Smooth muscle cell of the brain vasculature (primary cell): ENCODE measurements at regions not wholly inside any gene's neighbourhood (a gene's known extent, or its start where the extent isn't known, plus 50 kb on each side); places are given as distances from the start of the nearest gene placed in this dataset.
"Not testable (repeated sequence)": the region's sequence is repeated elsewhere in the genome, so short reads cannot be mapped to it uniquely, and the experiment has no call there.

Experiments
- DNase-seq: peaks from one replicate; pipeline ENCODE4 v3.0.0-alpha.2; 2012; ENCODE audit warnings: low read depth, low spot score

DNA sequence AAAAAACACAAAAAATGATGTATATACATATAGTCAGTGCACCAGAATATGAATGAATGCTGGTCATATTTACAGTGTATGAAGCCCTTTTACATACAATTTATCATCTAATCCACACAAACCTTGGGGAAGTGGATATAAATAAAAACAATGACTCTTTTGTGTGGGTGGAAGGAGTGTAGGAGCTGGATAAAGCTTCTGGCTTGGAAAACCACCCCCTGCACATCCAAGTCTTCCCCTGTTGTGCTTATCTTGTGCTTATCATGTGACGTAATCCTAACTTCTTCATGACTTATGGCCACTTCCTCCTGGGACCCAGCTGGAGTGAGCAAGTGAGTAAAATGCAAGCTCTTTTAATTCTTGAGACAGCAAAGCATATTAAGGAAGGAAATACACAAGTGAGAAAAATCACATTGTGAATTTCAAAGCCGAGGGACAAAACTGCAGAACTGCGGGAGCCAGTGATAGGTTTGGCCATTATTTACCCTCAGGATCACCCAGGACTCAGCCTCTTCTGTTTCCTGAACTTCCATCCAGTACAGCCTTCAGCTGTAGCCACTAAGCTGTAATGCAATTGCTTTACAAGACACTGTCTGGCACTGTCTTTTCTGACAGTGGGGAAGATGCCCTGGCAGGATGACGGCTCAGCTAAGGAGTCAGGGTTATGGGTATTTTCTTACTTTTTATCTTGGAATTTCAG is 104.0 kb upstream of the PPM1J start:
- no peak for DNase-seq

DNA sequence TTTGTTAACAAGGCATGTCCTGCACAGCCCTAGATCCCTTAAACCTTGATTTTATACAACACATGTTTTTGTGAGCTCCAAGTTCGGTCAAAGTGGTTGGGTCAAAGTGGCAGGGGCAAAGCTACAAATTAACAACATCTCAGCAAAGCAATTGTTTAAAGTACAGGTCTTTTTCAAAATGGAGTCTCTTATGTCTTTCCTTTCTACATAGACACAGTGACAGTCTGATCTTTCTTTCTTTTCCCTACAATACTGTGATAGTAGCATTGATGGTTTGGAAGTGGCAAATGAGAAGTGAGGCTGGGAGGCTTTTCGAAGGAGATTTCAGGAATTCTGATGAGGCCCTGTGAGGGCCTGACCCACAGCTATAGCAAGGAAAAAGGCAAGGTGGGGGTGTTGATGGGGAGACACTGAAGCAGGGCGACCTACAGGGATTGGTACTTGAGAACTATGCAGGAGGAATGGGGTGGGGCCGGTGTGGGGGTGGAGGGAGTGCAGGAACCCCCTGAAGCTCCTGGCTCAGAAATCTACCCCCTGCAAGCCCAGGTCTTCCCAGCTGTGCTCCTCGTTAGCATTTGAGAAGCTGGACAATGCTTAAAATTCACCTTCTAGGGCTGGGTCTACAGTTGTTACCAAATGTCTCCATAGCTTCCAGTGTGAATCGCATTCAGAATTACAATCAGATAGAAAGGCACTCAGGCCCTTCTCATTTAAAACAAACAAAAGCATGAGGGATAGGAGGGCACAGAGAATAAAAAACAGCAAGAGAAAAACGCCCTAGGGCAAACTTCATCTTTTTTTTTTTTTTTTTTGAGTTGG is 102.6 kb upstream of the PPM1J start:
- DNase-seq, result no peak

DNA sequence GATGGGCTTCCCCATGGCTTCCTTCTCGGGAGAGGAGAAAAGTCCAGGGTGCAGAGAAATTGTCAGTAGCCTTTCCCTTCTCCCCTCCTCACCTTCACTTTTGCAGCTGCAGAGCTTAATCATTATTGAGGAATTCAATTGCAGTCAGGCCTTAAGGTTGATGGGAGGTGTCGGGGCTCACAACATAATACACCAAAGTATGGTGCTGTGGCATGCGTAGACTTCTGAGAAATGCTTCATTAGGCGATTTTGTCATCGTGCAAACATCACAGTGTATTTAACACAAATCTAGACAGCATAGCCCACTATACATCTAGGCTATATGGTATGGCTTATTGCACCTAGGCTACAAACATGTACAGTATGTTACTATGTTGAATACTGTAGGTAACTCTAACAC is 100.2 kb upstream of the PPM1J start:
- no peak for DNase-seq

DNA sequence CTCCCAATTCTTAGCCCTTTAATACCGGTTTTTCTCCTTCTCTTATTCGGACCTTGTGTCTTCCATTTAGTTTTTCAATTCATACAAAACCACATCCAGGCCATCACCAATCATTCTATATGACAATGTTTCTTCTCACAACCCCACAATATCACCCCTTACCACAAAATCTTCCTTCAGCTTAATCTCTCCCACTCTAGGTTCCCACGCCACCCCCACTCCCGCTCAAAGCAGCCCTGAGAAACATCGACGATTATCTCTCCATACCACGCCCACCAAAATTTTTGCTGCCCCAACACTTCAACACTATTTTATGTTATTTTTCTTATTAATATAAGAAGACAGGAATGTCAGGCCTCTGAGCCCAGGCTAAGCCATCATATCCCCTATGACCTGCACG is 99.5 kb upstream of the PPM1J start:
- not testable (repeated sequence) for DNase-seq

DNA sequence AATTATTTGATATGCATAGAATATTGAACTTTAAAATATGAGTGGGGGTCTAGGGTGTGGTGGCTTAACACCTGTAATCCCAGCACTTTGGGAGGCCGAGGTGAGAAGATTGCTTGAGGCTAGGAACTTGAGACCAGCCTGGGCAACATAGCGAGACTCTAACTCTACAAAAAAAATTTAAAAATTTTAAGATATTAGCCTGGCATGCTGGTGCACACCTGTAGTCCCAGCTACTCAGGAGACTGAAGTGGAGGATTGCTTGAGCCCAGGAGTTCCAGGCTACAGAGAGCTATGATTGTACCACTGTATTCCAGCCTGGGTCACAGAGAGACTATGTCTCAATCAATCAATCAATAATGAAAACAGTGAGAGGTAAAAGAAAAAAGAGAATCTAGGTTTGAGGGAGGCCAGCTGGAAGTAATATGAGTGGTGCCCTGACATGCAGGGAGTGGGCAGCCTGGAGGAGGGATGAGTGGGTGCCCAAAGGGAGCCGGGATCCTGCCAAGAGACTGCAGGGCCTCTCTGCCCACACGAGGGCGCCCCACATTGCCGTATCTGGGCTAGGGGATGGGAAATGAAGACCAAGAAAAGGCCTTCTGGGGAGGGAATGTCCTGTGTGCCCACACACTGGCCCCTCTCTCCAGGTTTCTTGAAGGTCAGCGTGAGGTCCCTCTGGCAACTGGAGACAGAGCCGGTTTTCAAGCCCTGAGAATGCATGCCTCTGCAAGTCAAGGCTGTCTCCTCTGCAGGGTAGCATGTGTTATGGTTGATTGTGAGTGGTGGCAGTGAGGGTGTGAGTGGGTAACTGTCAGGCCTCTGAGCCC is 93.9 kb upstream of the PPM1J start:
- DNase-seq, result peak; percentile 31

DNA sequence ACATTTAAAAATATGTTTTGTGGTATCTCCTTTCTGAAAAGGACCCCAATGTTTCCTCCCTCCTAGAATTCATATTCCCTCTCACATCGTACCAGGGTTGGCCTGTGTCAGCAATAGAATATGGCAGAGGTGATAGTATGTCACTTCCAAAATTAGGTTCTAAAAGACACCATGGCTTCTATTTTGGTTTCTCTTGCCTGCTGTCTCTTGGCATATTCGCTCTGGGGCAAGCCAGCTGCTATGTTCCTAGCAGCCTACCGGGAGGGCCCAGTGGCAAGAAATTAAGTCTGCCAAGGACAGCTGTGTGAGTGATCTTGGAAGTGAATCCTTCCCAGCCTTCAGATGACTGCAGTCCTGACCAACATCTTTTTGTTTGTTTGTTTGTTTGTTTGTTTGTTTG is 92.9 kb upstream of the PPM1J start:
- no peak for DNase-seq

DNA sequence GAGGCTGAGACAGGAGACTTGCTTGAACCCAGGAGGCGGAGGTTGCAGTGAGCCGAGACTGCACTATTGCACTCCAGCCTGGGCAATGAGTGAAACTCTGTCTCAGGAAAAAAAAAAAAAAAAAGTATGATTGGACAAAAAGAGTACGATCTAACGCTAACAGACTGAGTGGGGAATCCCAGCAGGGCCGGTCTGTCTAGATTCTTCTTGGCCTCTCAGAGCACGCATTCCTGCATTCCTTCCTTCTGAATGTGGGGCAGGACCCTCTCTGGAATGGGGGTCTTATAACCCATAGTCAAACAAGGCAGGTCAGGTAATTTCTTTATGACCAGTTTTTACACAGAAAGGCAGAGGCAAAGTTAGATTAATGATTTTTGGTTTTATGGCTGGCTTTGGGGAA is 92.0 kb upstream of the PPM1J start:
- no peak for DNase-seq

DNA sequence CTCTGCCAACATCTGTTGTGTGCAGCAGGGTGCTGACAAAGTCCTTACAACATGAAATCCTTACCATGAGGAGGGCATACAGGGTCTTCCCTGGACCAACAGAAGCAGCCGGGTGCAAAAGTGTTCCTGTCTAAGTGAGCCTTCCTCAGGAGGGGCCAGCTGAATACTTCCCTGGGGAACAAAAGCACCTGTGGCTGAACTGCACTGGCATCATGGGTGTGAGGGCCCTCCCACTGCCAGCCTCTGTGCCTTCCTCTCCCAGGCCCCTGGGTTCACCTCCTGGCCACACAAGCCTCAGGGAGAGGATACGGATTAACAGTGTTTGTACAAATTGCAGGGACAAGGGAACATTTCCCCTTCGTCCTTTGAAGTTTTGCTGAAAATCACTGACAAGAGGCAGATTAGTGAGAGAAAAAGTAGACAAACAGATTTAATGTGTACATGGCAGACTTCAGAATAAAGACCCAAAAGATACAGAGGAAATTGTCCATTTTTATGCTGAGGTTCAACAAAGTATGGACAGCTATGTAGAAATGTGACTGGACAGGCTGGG is 91.0 kb upstream of the PPM1J start:
- no peak for DNase-seq

DNA sequence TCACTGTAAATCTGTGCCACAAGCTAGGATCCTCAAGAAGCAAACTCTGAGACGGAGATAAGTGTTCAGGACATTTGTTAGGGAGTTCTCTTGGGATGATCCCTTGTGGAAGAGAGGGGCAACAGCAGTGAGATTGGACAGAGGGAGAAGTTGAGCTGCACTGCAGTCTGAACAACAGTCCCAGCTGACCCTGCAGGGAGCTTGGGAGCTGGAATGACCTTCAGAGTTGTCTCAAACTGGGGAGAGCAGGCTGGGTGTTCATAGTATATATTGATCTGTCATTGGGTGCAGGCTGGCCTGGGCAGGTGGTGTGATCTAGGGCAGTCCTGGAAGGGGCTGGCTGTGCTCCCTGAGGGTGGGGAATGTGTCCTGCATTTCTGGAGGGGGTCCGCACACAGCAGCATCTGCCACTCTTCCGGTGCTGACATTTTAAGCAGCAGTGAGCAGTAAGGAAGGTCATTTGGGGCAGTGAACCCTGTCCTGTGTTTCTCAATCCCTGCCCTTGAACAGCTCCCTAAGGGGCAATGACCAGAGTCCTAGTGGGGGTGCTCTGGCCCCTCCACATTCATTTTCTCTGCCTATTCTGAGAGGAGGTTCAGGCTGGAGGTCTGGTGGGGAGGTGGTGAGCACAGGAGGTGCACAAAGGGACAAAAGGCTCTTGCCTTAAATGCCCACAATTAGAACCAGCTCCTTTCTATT is 90.2 kb upstream of the PPM1J start:
- no peak for DNase-seq

DNA sequence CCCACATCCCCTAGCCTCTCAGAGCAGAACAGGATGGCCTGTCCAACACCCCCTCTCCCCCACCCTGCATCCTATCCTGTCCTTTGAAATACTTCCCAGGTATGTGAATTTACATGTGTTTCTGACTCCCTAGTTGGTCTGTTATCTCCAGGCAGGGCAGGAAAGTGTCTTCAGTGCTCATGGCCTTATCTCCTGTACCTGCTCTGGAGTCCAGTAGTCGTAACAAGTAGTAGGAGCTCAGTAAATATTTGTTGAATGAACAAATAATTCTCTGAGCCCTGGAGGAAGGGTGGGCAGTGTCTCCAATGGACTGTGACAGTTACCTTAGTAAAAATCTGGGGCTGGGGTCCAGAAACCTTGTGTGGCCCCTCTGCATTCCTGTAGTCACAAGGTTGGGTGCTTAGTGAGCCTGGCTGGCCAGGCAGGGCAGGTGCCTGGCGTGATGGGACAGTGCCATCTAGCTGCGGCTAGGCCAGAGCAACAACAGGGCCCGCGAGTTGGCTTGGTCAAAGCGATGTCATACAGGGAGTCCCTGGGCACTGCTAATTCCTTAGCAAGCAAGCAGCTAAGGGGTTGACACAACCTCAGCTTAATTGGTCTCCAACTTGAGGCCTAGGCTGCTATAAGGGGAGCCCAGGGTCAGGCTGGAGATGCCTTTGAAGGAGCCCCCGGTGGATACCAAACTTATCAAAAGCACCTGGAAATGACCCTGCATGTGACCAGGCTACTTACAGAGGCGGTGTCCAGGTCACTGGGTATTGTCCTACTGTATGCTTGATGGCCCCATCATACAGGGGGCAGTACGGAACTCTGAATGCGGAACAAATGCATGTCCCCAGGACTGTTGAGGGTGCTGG is 89.0 kb upstream of the PPM1J start:
- peak; percentile 40 for DNase-seq

DNA sequence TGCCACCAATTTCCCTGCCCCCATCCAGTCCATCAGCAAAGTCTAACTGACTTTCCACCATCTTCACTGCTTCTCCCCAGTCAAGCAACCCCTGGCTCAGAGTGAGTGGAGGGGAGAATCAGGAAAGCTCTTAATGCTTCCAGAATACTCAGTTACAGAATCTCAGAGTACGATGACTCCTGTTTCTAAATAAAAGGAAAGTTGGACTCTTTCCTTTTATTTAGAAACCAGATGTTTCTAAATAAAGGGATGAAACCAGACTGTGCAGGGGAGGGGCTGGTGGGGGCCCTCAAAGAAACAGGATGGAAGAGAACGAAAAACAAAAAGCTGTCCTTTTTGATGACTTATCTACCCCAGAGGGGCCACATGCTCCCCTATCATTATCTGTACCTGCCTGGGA is 85.2 kb upstream of the PPM1J start:
- DNase-seq, result no peak

DNA sequence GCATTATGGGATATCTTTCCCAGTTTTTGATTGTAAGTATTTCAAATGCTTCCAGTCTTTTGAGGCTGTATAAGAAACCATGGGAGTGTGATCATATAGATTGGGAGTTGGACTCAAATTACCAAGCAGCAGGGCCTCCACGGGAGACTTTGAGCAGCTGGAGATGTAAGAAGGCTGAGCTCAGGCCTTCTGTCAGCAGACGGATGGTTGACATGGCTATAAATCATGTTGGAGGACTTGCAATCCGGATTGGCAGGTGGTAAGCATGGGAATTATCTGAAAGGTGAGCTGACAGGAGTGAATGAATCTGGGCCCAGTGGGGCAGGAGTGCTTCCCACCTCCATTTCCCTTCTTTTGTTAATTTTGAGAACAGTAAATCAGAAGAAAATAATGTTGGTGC is 83.2 kb upstream of the PPM1J start:
- DNase-seq, result no peak

DNA sequence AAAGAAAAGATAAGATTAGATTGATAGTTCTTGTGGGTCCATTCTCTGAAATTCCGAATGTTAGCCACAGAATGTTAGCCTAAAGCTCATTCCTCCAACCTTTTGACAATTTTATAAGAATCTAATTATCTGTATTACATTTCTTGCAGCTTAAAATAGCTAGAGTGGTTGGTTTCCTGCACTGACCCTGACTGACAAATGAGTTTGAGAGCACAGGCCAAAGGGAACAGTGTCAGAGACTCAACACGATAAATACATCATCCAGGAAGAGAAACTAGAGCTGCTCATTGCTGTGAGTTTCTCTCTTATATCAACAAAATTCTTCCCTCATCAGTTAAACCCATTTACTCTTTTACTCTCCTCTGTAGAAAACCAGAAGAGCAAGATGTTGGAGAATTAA is 82.1 kb upstream of the PPM1J start:
- no peak for DNase-seq

DNA sequence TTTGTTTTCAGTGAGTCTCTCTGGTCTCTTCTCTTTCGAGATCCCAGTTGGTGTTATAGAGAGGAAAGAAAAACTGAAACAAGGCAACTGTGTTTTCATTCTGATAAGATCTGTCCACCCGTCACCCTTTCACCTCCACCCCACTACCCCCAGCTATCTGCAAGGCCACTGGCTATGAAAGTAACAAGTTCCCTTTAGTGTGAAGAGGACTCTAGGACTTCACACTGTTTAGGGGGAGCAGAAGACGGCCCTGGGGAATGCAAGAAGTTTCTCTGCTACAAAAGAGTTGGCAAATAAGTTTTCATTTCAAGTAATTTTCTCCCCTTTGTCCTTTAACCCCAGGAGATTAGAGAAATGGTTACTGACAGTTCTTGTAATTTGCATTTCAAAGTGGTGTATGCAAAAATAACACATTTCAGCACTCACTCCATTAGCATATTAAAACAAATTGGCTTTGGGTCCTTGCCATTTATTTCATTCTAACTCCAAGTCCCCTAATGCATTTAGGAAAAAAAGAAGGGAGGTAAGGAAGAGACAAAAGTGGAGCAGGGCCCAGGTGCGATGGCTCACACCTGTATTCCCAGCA is 79.6 kb upstream of the PPM1J start:
- no peak for DNase-seq

DNA sequence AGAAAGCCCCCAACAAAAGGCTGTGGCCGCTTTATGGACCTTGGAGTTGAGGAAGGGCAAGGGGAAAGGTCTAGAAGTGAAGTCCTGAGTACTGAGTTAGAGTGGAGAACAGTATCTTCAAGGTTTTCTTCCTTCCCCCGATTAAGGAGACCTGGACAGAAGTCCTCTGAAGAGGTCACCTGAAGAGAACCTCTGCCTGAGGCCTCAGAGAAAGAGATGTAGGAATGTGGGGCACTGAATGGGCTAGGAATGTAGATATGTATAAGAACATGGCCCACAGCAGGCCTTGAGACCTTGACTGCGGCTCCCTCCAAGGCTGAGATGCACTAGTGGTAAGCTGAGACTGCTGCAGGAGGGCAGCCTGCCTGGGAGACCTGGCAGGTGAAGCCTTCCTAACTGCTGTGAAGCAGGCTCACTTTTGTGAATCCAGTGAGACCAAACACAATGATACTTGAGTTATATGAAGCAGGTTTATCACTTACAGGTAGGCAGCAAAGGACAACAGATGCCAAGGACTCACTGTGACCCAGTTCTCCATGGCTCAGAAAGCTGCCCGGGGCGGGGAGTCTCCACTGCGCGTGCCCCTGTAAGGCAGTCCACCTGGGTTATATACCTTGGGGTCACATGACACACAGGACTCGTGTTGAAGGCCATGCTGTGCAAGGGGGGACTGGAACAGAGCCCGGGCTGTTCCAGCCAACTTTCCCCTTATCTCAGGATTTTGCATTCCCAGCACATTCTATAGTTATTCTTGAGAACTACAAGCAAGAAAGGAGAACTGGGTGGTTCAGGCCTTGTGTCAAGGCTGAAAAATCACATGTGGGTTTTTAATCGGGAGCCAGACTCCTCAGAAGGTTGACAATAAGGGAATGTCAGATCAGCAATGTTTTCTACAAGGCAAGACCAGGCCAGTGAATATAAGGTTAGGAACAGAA is 78.8 kb upstream of the PPM1J start:
- no peak for DNase-seq

DNA sequence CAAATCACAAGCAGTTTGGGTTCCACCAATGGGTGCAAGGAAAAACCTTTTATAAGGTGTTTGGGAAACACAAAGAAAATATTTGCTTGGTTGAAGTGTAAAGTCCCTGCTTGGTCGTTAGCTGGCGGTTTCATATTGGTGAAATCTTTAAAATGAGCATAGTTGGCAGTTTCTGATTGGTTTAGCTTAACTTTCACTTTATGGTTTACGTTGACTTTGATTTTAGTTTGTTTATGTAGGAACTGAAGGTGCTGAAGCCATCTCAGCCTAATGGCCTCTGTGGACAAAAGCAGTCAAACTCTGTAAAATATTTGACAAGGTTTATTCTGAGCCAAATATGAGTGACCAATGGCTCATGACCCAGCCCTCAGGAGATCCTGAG is 76.6 kb upstream of the PPM1J start:
- DNase-seq, result no peak

DNA sequence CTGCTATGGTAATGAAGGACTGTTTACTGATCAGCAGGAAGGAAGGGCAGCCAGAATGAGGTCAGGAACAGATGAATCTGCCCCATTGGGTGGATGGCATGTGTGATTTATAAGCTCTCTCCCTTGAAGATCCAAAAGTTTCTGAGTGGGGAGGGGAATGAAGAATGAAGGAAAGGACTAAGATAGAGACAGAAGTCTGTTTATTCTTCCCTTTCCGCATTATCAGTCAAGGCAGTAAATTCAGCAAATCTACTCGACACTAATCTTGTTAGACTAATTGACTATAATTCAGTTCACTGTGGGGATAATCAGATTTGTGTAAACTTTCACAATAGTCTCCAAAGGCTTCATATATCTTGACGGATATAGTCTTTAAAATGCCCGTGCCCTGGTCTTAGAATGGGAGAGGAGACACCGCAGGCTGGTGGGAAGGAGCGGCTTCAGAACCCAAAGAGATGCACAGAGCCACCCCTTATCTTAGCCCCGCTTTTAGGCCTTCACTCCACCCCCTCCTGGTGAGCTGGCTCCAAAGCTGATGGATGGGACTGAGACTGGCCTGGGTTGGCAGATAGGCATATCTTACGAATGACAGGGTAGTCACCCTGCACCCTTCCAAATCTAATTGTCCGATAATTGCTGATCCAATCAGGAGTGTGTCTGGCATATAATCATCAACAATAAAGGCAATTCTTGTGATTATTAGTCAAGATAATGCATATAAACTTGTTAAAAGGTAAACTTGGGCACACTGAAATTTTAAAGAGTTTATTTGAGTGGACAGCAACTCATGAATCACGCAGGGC is 76.0 kb upstream of the PPM1J start:
- no peak for DNase-seq

DNA sequence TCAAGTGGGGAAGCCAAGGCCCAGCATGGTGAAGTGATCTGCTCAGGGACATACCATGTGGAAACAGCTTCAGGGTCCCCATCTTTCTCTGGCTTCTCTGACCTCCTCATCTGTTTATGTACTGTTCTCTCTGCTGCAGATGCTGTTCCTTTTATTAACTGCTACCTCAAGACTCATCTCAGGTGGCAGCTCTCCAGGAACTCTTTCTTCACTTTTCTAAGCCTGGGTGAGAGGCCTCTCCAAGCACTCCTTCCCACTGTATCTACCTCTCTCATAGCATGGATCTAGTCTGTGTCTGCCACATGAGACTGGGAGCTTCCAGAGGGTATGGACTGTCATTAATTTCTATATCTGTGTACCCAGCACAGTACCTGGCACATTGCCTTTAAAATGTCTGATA is 73.4 kb upstream of the PPM1J start:
- DNase-seq, result no peak
